NB4 (cell line): ENCODE measurements at regions not wholly inside any gene's neighbourhood (a gene's known extent, or its start where the extent isn't known, plus 50 kb on each side); places are given as distances from the start of the nearest gene placed in this dataset.

Experiments used
- MAX ChIP-seq: IDR thresholded peaks from 2 replicates; pipeline ENCODE4 v1.6.1; 2011; ENCODE audit warnings: low read depth, low read length
- MYC ChIP-seq: IDR thresholded peaks from 2 replicates; pipeline ENCODE4 v1.6.1; 2011; ENCODE audit warnings: low read depth, low read length
- POLR2A ChIP-seq: IDR thresholded peaks from 2 replicates; pipeline ENCODE4 v1.6.1; 2011; ENCODE audit warnings: mild to moderate bottlenecking; ENCODE audit not compliant: insufficient read length; ENCODE audit errors: extremely low read depth
- TF ChIP-seq, protein P1 (sequence below): IDR thresholded peaks from one replicate; pipeline ENCODE4 v1.5.1; 2012; ENCODE audit warnings: low read depth, low read length

- TF ChIP-seq, protein P1, sequence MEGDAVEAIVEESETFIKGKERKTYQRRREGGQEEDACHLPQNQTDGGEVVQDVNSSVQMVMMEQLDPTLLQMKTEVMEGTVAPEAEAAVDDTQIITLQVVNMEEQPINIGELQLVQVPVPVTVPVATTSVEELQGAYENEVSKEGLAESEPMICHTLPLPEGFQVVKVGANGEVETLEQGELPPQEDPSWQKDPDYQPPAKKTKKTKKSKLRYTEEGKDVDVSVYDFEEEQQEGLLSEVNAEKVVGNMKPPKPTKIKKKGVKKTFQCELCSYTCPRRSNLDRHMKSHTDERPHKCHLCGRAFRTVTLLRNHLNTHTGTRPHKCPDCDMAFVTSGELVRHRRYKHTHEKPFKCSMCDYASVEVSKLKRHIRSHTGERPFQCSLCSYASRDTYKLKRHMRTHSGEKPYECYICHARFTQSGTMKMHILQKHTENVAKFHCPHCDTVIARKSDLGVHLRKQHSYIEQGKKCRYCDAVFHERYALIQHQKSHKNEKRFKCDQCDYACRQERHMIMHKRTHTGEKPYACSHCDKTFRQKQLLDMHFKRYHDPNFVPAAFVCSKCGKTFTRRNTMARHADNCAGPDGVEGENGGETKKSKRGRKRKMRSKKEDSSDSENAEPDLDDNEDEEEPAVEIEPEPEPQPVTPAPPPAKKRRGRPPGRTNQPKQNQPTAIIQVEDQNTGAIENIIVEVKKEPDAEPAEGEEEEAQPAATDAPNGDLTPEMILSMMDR, result no peak
- TF ChIP-seq POLR2A, result no peak
- TF ChIP-seq MYC, result no peak
- TF ChIP-seq MAX, result no peak
Measured at GRCh38 chr10:83536426-83536825, 602.9 kb upstream of the GHITM start.
